Activated T-cell treated with anti-CD3 and anti-CD28 coated beads, Interleukin-2, amount 50 U/mL, for 4 hours (primary cell): ENCODE measurements at regions not wholly inside any gene's neighbourhood (a gene's known extent, or its start where the extent isn't known, plus 50 kb on each side); places are given as distances from the start of the nearest gene placed in this dataset.

ENCODE experiments used
- ATAC-seq, 2 donors: fragments of 200-7000 bp; cut with Tn5 transposase; one replicate each; pipeline ENCODE4 v1.10.0; 2021
- DNase-seq: peaks from one replicate; pipeline ENCODE4 v3.0.0-alpha.2; 2020
- H3K27me3 Mint-ChIP-seq: one replicate; pipeline ENCODE4 v1.8.0; 2021; ENCODE audit warnings: low read depth, mixed read lengths
- H3K36me3 Mint-ChIP-seq: one replicate; pipeline ENCODE4 v1.8.0; 2022; ENCODE audit warnings: mixed read lengths; ENCODE audit not compliant: insufficient read depth
- H3K4me1 Mint-ChIP-seq: one replicate; pipeline ENCODE4 v1.8.0; 2021; ENCODE audit warnings: low read depth, mixed read lengths
- H3K4me3 Mint-ChIP-seq: one replicate; pipeline ENCODE4 v1.8.0; 2021; ENCODE audit warnings: mild to moderate bottlenecking, moderate library complexity, mixed read lengths
- H3K9me3 Mint-ChIP-seq: one replicate; pipeline ENCODE4 v1.8.0; 2021; ENCODE audit warnings: mixed read lengths

- Mint-ChIP-seq H3K27me3 (peaks cover 5% of the 10 kb centered on the region), H3K4me1 (no peaks in the 10 kb centered on the region), H3K9me3 (no peaks in the 10 kb centered on the region), H3K4me3 (no peak overlapping the region), H3K36me3 (no peaks in the 10 kb centered on the region)
- no peak for ATAC-seq
- no peak for DNase-seq
These were observed 469.4 kb upstream of the TNC start for GRCh38 chr9:115587310-115587709.

- no peaks in the 10 kb centered on the region for H3K9me3 Mint-ChIP-seq
- no peaks in the 10 kb centered on the region for H3K36me3 Mint-ChIP-seq
- ATAC-seq (no peak), DNase-seq (no peak)
- no peaks in the 10 kb centered on the region for H3K4me1 Mint-ChIP-seq
- H3K4me3 Mint-ChIP-seq, result no peak overlapping the region
- peaks cover 15% of the 10 kb centered on the region for H3K27me3 Mint-ChIP-seq
These were observed 472.1 kb upstream of the TNC start for GRCh38 chr9:115590011-115590410.

- ATAC-seq (no peak), DNase-seq (no peak)
- Mint-ChIP-seq H3K4me1 (no peaks in the 10 kb centered on the region), H3K27me3 (peaks cover 27% of the 10 kb centered on the region), H3K9me3 (no peaks in the 10 kb centered on the region), H3K36me3 (no peaks in the 10 kb centered on the region), H3K4me3 (no peak overlapping the region)
These were observed 473.6 kb upstream of the TNC start for GRCh38 chr9:115591584-115591984.

- Mint-ChIP-seq H3K36me3 (no peaks in the 10 kb centered on the region), H3K9me3 (no peaks in the 10 kb centered on the region), H3K27me3 (peaks cover 36% of the 10 kb centered on the region), H3K4me1 (no peaks in the 10 kb centered on the region), H3K4me3 (no peak overlapping the region)
- DNase-seq (no peak), ATAC-seq (no peak)
These were observed 475.7 kb upstream of the TNC start for GRCh38 chr9:115593587-115594091.

DNA sequence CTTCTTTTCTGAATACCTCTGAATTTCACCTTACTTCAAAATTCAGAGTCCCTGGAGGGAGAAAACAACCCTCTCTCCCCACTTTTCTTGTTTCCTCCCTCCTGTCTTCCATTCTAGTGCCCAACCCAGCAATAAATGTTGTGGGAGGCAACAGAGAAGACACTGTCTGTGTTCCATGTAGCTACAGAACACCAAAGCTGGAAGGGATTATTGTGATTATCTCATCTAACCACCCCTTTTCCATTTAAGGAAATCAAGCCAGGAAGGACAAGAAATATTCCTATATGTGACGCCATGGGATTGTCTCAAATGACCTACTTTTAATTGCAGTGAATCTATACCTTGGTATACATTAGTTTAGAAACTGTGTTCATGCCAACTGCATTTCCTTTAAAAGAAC is 476.6 kb upstream of the TNC start:
- DNase-seq (no peak), ATAC-seq (no peak)
- no peak overlapping the region for H3K4me3 Mint-ChIP-seq
- no peaks in the 10 kb centered on the region for H3K36me3 Mint-ChIP-seq
- H3K4me1 Mint-ChIP-seq, result no peaks in the 10 kb centered on the region
- no peaks in the 10 kb centered on the region for H3K9me3 Mint-ChIP-seq
- H3K27me3 Mint-ChIP-seq, result peaks cover 36% of the 10 kb centered on the region

GRCh38 chr9:115596021-115596745 is 478.2 kb upstream of the TNC start:
- H3K36me3 Mint-ChIP-seq, result no peaks in the 10 kb centered on the region
- no peak overlapping the region for H3K4me3 Mint-ChIP-seq
- DNase-seq (no peak), ATAC-seq (no peak)
- H3K4me1 Mint-ChIP-seq, result no peaks in the 10 kb centered on the region
- peaks cover 36% of the 10 kb centered on the region for H3K27me3 Mint-ChIP-seq
- no peaks in the 10 kb centered on the region for H3K9me3 Mint-ChIP-seq

DNA sequence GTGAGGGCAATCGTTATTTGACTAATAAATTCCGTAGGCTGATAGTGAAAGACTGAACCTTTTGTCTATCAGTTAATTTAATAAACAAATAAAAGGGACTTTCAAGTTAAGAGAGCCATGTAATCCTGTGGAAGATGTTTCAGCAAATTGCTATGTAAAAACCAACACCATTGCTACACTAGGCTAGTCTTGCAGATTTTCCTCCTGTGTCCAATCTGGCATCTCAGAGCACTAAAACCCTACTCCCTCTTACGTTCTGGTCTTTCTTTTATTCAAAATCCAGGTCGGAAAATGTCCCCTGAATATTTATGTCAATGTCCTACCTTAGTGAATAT is 478.8 kb upstream of the TNC start:
- no peak overlapping the region for H3K4me3 Mint-ChIP-seq

GRCh38 chr9:115597330-115597895 is 479.5 kb upstream of the TNC start:
- H3K4me1 Mint-ChIP-seq, result no peaks in the 10 kb centered on the region
- H3K9me3 Mint-ChIP-seq, result no peaks in the 10 kb centered on the region
- DNase-seq, result no peak
- no peak overlapping the region for H3K4me3 Mint-ChIP-seq
- no peak for ATAC-seq
- no peaks in the 10 kb centered on the region for H3K36me3 Mint-ChIP-seq
- H3K27me3 Mint-ChIP-seq, result peaks cover 34% of the 10 kb centered on the region

More for the DNA sequence above, 478.8 kb upstream of the TNC start:
- Mint-ChIP-seq H3K36me3 (no peaks in the 10 kb centered on the region), H3K27me3 (peaks cover 36% of the 10 kb centered on the region), H3K9me3 (no peaks in the 10 kb centered on the region), H3K4me1 (no peaks in the 10 kb centered on the region)
- ATAC-seq (no peak), DNase-seq (no peak)

GRCh38 chr9:115598751-115599150 is 480.8 kb upstream of the TNC start:
- Mint-ChIP-seq H3K4me1 (no peaks in the 10 kb centered on the region), H3K4me3 (no peak overlapping the region)
- no peak for ATAC-seq

DNA sequence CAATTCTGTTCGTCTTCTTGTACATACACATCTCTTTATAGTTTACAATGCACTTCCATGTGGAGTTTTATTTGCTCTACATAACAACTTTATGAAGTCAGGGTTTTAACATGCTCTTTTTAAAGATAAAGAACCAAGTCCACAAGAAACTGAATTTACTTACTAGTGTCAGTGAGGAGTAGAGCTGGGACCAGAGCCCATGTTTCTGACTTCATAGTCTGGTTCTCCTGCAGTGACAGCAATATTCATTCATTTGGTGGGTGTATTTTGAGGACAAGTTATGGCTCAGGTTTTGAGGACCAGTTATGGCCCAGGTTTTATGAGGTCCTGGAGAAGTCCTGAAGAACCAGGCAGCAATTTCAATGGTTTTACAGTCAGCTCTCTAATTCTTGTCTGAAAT is 481.9 kb upstream of the TNC start:
- Mint-ChIP-seq H3K9me3 (no peaks in the 10 kb centered on the region), H3K36me3 (no peaks in the 10 kb centered on the region), H3K4me3 (no peak overlapping the region), H3K27me3 (peaks cover 22% of the 10 kb centered on the region), H3K4me1 (no peaks in the 10 kb centered on the region)
- no peak for ATAC-seq
- no peak for DNase-seq

More at GRCh38 chr9:115598751-115599150, 480.8 kb upstream of the TNC start:
- no peak for DNase-seq
- no peaks in the 10 kb centered on the region for H3K36me3 Mint-ChIP-seq
- no peaks in the 10 kb centered on the region for H3K9me3 Mint-ChIP-seq
- H3K27me3 Mint-ChIP-seq, result peaks cover 30% of the 10 kb centered on the region

DNA sequence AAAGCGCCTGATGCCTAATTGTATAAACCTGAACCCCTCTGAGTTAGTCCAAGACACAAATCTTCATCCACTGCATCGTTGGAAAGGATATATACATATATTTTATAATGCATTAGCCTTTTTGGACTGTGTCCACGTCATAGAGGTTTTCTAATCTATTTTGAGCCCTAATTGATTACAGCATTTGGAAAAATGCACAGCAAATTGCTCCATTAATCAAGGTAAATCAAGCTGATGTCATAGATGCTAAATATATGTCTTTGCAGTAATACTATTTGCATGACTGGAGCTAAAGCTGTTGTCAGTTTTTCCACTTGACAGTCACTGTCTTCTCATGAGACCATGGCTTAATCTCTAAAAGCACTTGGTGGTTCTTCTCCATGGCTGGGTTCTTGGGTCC is 483.5 kb upstream of the TNC start:
- no peak for DNase-seq
- H3K4me3 Mint-ChIP-seq, result no peak overlapping the region
- H3K27me3 Mint-ChIP-seq, result peaks cover 11% of the 10 kb centered on the region
- no peaks in the 10 kb centered on the region for H3K9me3 Mint-ChIP-seq
- H3K4me1 Mint-ChIP-seq, result no peaks in the 10 kb centered on the region
- H3K36me3 Mint-ChIP-seq, result no peaks in the 10 kb centered on the region
- no peak for ATAC-seq

DNA sequence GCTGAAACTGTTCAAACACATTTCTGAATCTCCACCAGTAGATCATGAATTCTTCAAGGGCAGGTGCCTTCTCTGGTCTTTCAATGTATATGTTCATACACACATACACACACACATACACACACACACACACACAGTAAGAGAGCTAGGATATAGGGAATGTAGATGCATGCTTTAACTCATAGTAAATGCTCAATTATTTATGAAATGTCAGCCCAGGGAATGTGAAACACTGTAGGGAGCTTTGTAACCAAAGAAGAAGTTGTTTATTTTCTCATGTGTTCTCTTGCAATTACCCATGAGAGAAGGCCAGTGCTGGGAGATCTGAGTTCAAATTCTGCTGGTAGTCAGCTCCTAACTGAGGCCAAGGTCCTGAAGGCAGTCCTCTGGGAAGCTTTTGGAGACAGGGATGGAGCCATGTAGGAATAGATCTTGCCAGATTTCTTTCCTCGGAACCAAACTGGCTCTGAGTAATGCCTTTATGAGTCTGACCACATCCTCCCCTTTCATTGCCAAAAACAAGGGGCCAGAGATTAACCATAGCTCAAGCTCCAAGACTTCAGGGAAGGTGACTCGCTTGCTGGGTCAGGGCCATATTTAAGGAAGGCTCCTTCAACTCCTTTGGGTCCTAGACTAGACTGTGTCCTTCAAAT is 487.0 kb upstream of the TNC start:
- DNase-seq, result no peak
- no peaks in the 10 kb centered on the region for H3K36me3 Mint-ChIP-seq
- no peaks in the 10 kb centered on the region for H3K4me1 Mint-ChIP-seq
- no peaks in the 10 kb centered on the region for H3K9me3 Mint-ChIP-seq
- H3K27me3 Mint-ChIP-seq, result peaks cover 4% of the 10 kb centered on the region
- ATAC-seq, result no peak
- no peak overlapping the region for H3K4me3 Mint-ChIP-seq

GRCh38 chr9:115606838-115607237 is 488.9 kb upstream of the TNC start:
- no peak for DNase-seq
- no peak for ATAC-seq
- H3K4me3 Mint-ChIP-seq, result no peak overlapping the region
- no peaks in the 10 kb centered on the region for H3K9me3 Mint-ChIP-seq
- no peaks in the 10 kb centered on the region for H3K36me3 Mint-ChIP-seq
- no peaks in the 10 kb centered on the region for H3K4me1 Mint-ChIP-seq
- peaks cover 5% of the 10 kb centered on the region for H3K27me3 Mint-ChIP-seq

DNA sequence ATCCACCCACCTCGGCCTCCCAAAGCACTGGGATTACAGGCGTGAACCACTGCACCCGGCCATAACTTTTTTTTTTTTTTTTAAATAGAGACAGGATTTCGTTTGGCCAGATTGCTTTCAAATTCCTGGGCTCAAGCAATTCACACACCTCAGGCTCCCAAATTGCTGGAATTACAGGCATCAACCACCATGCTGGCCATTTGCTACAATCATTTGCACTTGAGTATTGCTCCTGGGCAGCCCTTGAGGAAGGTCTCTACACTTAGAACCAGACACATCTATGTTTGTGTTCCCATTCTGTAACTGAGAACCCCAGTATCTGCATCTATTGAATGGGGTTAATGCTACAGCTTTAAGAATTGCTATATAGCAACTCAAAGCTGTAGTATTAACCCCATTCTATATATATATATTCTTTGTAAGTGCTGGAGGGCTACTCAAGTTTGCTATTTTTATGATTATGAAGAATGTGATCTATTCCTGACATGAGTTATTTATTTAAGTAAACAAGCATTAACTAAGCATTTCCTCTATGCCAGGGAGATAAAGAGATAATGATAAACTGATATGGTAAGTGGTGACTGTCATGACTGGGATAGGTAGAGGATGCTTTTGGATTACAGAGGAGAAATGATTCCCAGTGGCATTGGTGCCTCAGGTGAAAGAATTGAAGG is 496.5 kb upstream of the TNC start:
- Mint-ChIP-seq H3K4me3 (no peak overlapping the region), H3K27me3 (peaks cover 13% of the 10 kb centered on the region), H3K4me1 (no peaks in the 10 kb centered on the region), H3K36me3 (no peaks in the 10 kb centered on the region), H3K9me3 (no peaks in the 10 kb centered on the region)
- DNase-seq (no peak), ATAC-seq (no peak)
